H1 (cell line): ENCODE measurements at regions not wholly inside any gene's neighbourhood (a gene's known extent, or its start where the extent isn't known, plus 50 kb on each side); places are given as distances from the start of the nearest gene placed in this dataset.

Experiments used
- CTCF ChIA-PET: fragments of 300-600 bp; sonication (Branson Sonifier 250); formaldehyde crosslinking; loops from one replicate; lab custom pipeline; 2021; ENCODE audit not compliant: partially characterized antibody; lab: Charles Lee
- POLR2A ChIA-PET: fragments of 300-600 bp; sonication (Branson Sonifier 250); formaldehyde crosslinking; loops from one replicate; lab custom pipeline; 2021; ENCODE audit warnings: inconsistent platforms; ENCODE audit not compliant: partially characterized antibody; lab: Charles Lee
- DNase-seq, 2 experiments: peaks; one replicate each; pipeline versions ENCODE4 v3.0.0 to v3.0.0-alpha.2; 2010 to 2022; ENCODE audit warnings: low spot score in 2 of 2, low read depth in 1 of 2, mixed read lengths in 1 of 2
- FAIRE-seq: peaks from 2 replicates; lab custom pipeline; 2011; peaks lifted over from hg19 to GRCh38; lab: Jason Lieb, UNC
- H2AFZ ChIP-seq: 2 replicates; pipeline ENCODE4 v1.8.1; 2012; ENCODE audit warnings: low read length, inconsistent platforms
- H2AK5ac ChIP-seq: 2 replicates; pipeline ENCODE4 v1.6.1; 2013; ENCODE audit warnings: low read depth, low read length
- H2BK120ac ChIP-seq: replicated peaks from 2 replicates; pipeline ENCODE3; 2013; ENCODE audit warnings: low read depth, low read length, inconsistent platforms
- H2BK12ac ChIP-seq: 2 replicates; pipeline ENCODE4 v1.6.1; 2013; ENCODE audit warnings: low read depth, low read length
- H2BK15ac ChIP-seq: 2 replicates; pipeline ENCODE4 v1.6.1; 2013; ENCODE audit warnings: low read length
- H2BK20ac ChIP-seq: 2 replicates; pipeline ENCODE4 v1.6.1; 2013; ENCODE audit warnings: low read length
- H2BK5ac ChIP-seq: 2 replicates; pipeline ENCODE4 v1.6.1; 2013; ENCODE audit warnings: low read depth, low read length
- H3K14ac ChIP-seq: 2 replicates; pipeline ENCODE4 v1.6.1; 2013; ENCODE audit warnings: inconsistent platforms; ENCODE audit not compliant: insufficient read length
- H3K18ac ChIP-seq: 2 replicates; pipeline ENCODE4 v1.6.1; 2013; ENCODE audit warnings: low read length; ENCODE audit errors: extremely low read depth
- H3K23ac ChIP-seq: 2 replicates; pipeline ENCODE4 v1.6.1; 2013; ENCODE audit warnings: inconsistent platforms; ENCODE audit not compliant: insufficient read length
- H3K23me2 ChIP-seq: 2 replicates; pipeline ENCODE4 v1.6.1; 2013; ENCODE audit warnings: low read depth, low read length
- H3K27ac ChIP-seq: 2 replicates; pipeline ENCODE4 v1.6.1; 2011; ENCODE audit warnings: low read depth, low read length, inconsistent platforms
- H3K27me3 ChIP-seq, 4 experiments: replicated peaks in 1 of 4; 1 replicate in 1 of 4; 2 replicates in 3 of 4; pipeline versions ENCODE4 v1.6.1 to v1.8.1; 2011 to 2013; ENCODE audit warnings: low read length in 3 of 4, mild to moderate bottlenecking in 3 of 4, inconsistent platforms in 2 of 4, mixed read lengths in 2 of 4, moderate library complexity in 1 of 4; ENCODE audit not compliant: control insufficient read depth in 3 of 4, insufficient read depth in 3 of 4; ENCODE audit errors: extremely low read depth in 1 of 4
- H3K36me3 ChIP-seq, 4 experiments: 2 replicates each; pipeline versions ENCODE4 v1.6.1 to v1.8.1; 2011 to 2013; ENCODE audit warnings: mild to moderate bottlenecking in 4 of 4, low read length in 3 of 4, moderate library complexity in 2 of 4, control low read depth in 1 of 4, inconsistent platforms in 1 of 4; ENCODE audit not compliant: insufficient read depth in 4 of 4, control insufficient read depth in 2 of 4
- H3K4ac ChIP-seq: replicated peaks from 2 replicates; pipeline ENCODE3; 2013; ENCODE audit warnings: low read length, low read depth, mixed read lengths, inconsistent platforms; ENCODE audit not compliant: insufficient read length
- H3K4me1 ChIP-seq, 4 experiments: replicated peaks in 1 of 4; 1 replicate in 1 of 4; 2 replicates in 3 of 4; pipeline versions ENCODE4 v1.6.1 to v1.8.1; 2011 to 2013; ENCODE audit warnings: low read length in 3 of 4, inconsistent platforms in 2 of 4, mixed read lengths in 1 of 4; ENCODE audit not compliant: insufficient read depth in 4 of 4, control insufficient read depth in 3 of 4
- H3K4me2 ChIP-seq, 2 experiments: 2 replicates each; pipeline versions ENCODE4 v1.6.1 to v1.8.1; 2011 to 2013; ENCODE audit warnings: low read depth in 2 of 2, low read length in 2 of 2, control low read depth in 1 of 2, inconsistent platforms in 1 of 2, mild to moderate bottlenecking in 1 of 2; ENCODE audit not compliant: insufficient read depth in 1 of 2
- H3K4me3 ChIP-seq, 4 experiments: fragments of 200-600, 300-600 bp in 1 of 4; sonication (generic), shearing (Covaris generic), sonication (Bioruptor Twin) in 1 of 4; 2 replicates each; pipeline versions ENCODE4 v1.5.1 to v1.8.1; 2011 to 2016; ENCODE audit warnings: low read length in 4 of 4, low read depth in 3 of 4, control low read depth in 2 of 4, inconsistent platforms in 2 of 4, mild to moderate bottlenecking in 2 of 4, mixed read lengths in 1 of 4, moderate library complexity in 1 of 4; ENCODE audit not compliant: insufficient read depth in 2 of 4; ENCODE audit errors: extremely low read depth in 1 of 4
- H3K56ac ChIP-seq: replicated peaks from 2 replicates; pipeline ENCODE3; 2013; ENCODE audit warnings: low read depth, mild to moderate bottlenecking, mixed read lengths, low read length, inconsistent platforms; ENCODE audit not compliant: insufficient read length
- H3K79me1 ChIP-seq: 2 replicates; pipeline ENCODE4 v1.6.1; 2013; ENCODE audit warnings: low read depth, low read length, control low read depth
- H3K79me2 ChIP-seq, 2 experiments: 2 replicates each; pipeline versions ENCODE4 v1.6.1 to v1.8.1; 2012 to 2013; ENCODE audit warnings: low read length in 2 of 2, mild to moderate bottlenecking in 2 of 2, inconsistent platforms in 1 of 2; ENCODE audit not compliant: insufficient read depth in 2 of 2, control insufficient read depth in 1 of 2
- H3K9ac ChIP-seq, 4 experiments: replicated peaks in 1 of 4; 1 replicate in 1 of 4; 2 replicates in 3 of 4; pipeline versions ENCODE4 v1.6.1 to v1.8.1; 2011 to 2013; ENCODE audit warnings: low read depth in 3 of 4, low read length in 3 of 4, control low read depth in 2 of 4, mild to moderate bottlenecking in 2 of 4, moderate library complexity in 2 of 4, inconsistent platforms in 1 of 4; ENCODE audit errors: extremely low read depth in 1 of 4
- H3K9me3 ChIP-seq, 2 experiments: 2 replicates each; pipeline versions ENCODE4 v1.6.1 to v1.8.1; 2012 to 2013; ENCODE audit warnings: mild to moderate bottlenecking in 2 of 2, moderate library complexity in 2 of 2, control low read depth in 1 of 2, inconsistent platforms in 1 of 2, low read depth in 1 of 2, low read length in 1 of 2, mixed read lengths in 1 of 2; ENCODE audit not compliant: insufficient read depth in 2 of 2
- H4K20me1 ChIP-seq, 2 experiments: replicated peaks in 1 of 2; 2 replicates each; pipeline versions ENCODE3 to v1.8.1; 2011 to 2013; ENCODE audit warnings: inconsistent platforms in 2 of 2, low read length in 2 of 2, mild to moderate bottlenecking in 1 of 2; ENCODE audit not compliant: insufficient read depth in 2 of 2, control insufficient read depth in 1 of 2
- H4K5ac ChIP-seq: 2 replicates; pipeline ENCODE4 v1.6.1; 2013; ENCODE audit warnings: low read length, low read depth, mixed read lengths, inconsistent platforms; ENCODE audit not compliant: insufficient read length
- H4K8ac ChIP-seq: 2 replicates; pipeline ENCODE4 v1.8.0; 2013; ENCODE audit warnings: mild to moderate bottlenecking, moderate library complexity, low read length, inconsistent platforms; ENCODE audit not compliant: insufficient read depth; ENCODE audit errors: extremely low read depth
- H4K91ac ChIP-seq: replicated peaks from 2 replicates; pipeline ENCODE3; 2013; ENCODE audit warnings: low read length, mixed read lengths, inconsistent platforms; ENCODE audit not compliant: insufficient read length
- CTBP2 ChIP-seq: IDR thresholded peaks from 2 replicates; pipeline ENCODE4 v1.7.0; 2011; ENCODE audit warnings: borderline replicate concordance, mild to moderate bottlenecking, moderate library complexity, mixed read lengths, low read length; ENCODE audit not compliant: insufficient read depth, insufficient read length
- FOSL1 ChIP-seq: IDR thresholded peaks from 2 replicates; pipeline ENCODE4 v1.6.1; 2011; ENCODE audit warnings: mild to moderate bottlenecking, low read depth, low read length, moderate library complexity; ENCODE audit not compliant: insufficient read depth
- JUN ChIP-seq: IDR thresholded peaks from 2 replicates; pipeline ENCODE4 v1.6.1; 2011; ENCODE audit warnings: low read depth, mild to moderate bottlenecking, improper control_type of control experiment, low read length
- KDM4A ChIP-seq: IDR thresholded peaks from one replicate; pipeline ENCODE4 v1.7.1; 2012; ENCODE audit warnings: low read depth, mild to moderate bottlenecking, moderate library complexity, low read length, inconsistent platforms; ENCODE audit not compliant: severe bottlenecking
- POLR2A ChIP-seq, 2 experiments: IDR thresholded peaks; 1 replicate in 1 of 2; 2 replicates in 1 of 2; pipeline ENCODE4 v1.6.1; 2011; ENCODE audit warnings: low read depth in 2 of 2, low read length in 2 of 2, mild to moderate bottlenecking in 2 of 2; ENCODE audit errors: control extremely low read depth in 1 of 2
- RAD21 ChIP-seq, 2 experiments: IDR thresholded peaks in 1 of 2; conservative IDR thresholded peaks in 1 of 2; 2 replicates each; pipeline ENCODE4 v1.6.1; 2011; ENCODE audit warnings: low read depth in 2 of 2, low read length in 2 of 2, improper control_type of control experiment in 1 of 2, inconsistent platforms in 1 of 2, mild to moderate bottlenecking in 1 of 2, moderate library complexity in 1 of 2
- RBBP5 ChIP-seq: IDR thresholded peaks from 2 replicates; pipeline ENCODE4 v1.7.1; 2012; ENCODE audit warnings: low read depth, mild to moderate bottlenecking, inconsistent platforms, low read length, moderate library complexity, borderline replicate concordance
- RNF2 ChIP-seq: fragments of 200-900, 300-1000 bp; sonication (generic); IDR thresholded peaks from 2 replicates; pipeline ENCODE4 v1.7.1; 2016; ENCODE audit warnings: borderline replicate concordance, low read depth, mild to moderate bottlenecking, antibody characterized with exemption, low read length; ENCODE audit not compliant: poor library complexity, severe bottlenecking; ENCODE audit errors: missing control alignments
- RXRA ChIP-seq: IDR thresholded peaks from 2 replicates; pipeline ENCODE4 v1.6.1; 2011; ENCODE audit warnings: low read depth, mild to moderate bottlenecking, low read length, moderate library complexity; ENCODE audit not compliant: insufficient read depth
- TAF1 ChIP-seq: IDR thresholded peaks from 2 replicates; pipeline ENCODE4 v1.6.1; 2011; ENCODE audit warnings: mild to moderate bottlenecking, low read depth, low read length
- TBP ChIP-seq: IDR thresholded peaks from 2 replicates; pipeline ENCODE4 v1.6.1; 2011; ENCODE audit warnings: low read depth, low read length, improper control_type of control experiment
- WGBS, 2 experiments: shearing (Covaris generic) in 1 of 2; methylation state at CpG; one replicate each; pipeline versions ENCODE4 v1.1.6 to v1.1.7; 2013 to 2015; ENCODE audit warnings: low lambda C conversion rate in 2 of 2, mixed read lengths in 2 of 2, inconsistent platforms in 1 of 2, low coverage in 1 of 2, missing lambda C conversion rate in 1 of 2; ENCODE audit not compliant: insufficient replicate concordance in 2 of 2, insufficient coverage in 1 of 2, insufficient read length in 1 of 2; ENCODE audit errors: extremely low coverage in 1 of 2, missing lambda C conversion rate in 1 of 2; 5-methylcytosine and 5-hydroxymethylcytosine counted together

DNA sequence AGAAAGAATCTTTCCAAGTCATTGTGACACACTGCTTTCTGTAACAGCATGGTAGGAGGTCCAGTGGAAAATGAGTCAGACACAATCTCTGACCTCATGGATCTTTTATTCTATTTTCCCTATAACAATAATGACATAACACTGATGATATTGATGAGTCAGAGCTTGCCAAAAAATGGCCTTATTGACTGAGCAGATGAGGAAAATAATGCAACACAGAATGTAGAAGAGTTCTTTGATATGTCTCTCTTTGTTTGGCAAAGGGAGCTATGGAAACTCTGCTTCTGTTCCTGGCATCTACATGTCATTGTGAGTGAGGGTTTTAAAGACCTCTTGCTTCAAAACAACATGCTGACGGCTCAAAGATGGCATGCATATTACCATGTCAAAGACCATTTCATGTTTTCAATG is 443.1 kb upstream of the ZNF608 start:
- FAIRE-seq = no peak
- Histone ChIP-seq H2BK120ac (no peak overlapping the region), H3K9ac (no peak overlapping the region), H2AK5ac (no peak overlapping the region), H2AFZ (no peak overlapping the region), H3K14ac (no peak overlapping the region), H4K20me1 (no peaks in the 10 kb centered on the region), H3K4me3 (no peak overlapping the region), H3K23ac (no peak overlapping the region), H3K27me3 (no peaks in the 10 kb centered on the region), H4K5ac (no peak overlapping the region), H3K56ac (no peak overlapping the region), H3K23me2 (no peaks in the 10 kb centered on the region), H3K18ac (no peak overlapping the region), H2BK20ac (no peak overlapping the region), H2BK5ac (no peak overlapping the region), H3K4ac (no peak overlapping the region), H4K91ac (no peak overlapping the region), H3K79me2 (no peaks in the 10 kb centered on the region), H3K27ac (no peak overlapping the region), H3K79me1 (no peaks in the 10 kb centered on the region), H3K36me3 (no peaks in the 10 kb centered on the region), H3K9me3 (no peaks in the 10 kb centered on the region), H3K4me2 (no peak overlapping the region), H4K8ac (no peak overlapping the region), H2BK12ac (no peak overlapping the region), H2BK15ac (no peak overlapping the region), H3K4me1 (peaks cover 0 to 9% (median 6%) of the 10 kb centered on the region in 4 experiments; a peak in 4 of 7 replicates)
- ChIA-PET POLR2A (no interaction called here), CTCF (no interaction called here)
- 39% methylated on average over 1 of the region's 1 CpG; no CpG with 5 or more reads in 1 of the 2 experiments for WGBS, 2 experiments
- TF ChIP-seq RAD21 (IDR thresholded peaks at IDR 0.05 in 1 of 2, conservative IDR thresholded peaks at IDR 0.05 in 1 of 2; ENCODE audit: low read depth in 2 of 2, low read length in 2 of 2) = no peak
- no peak for TF ChIP-seq JUN
- TF ChIP-seq RBBP5 = no peak
- TF ChIP-seq FOSL1 = no peak
- no peak for TF ChIP-seq RXRA
- TF ChIP-seq TAF1 = no peak
- no peak for TF ChIP-seq POLR2A (IDR thresholded peaks at IDR 0.05; ENCODE audit: control extremely low read depth in 1 of 2, low read depth in 2 of 2, low read length in 2 of 2)
- no peak for TF ChIP-seq RNF2
- no peak for TF ChIP-seq KDM4A
- TF ChIP-seq TBP = no peak
- no peak for TF ChIP-seq CTBP2
- DNase-seq = no peak
